ENCODE measurements at regions not wholly inside any gene's neighbourhood (a gene's known extent, or its start where the extent isn't known, plus 50 kb on each side); places are given as distances from the start of the nearest gene placed in this dataset.

DNA sequence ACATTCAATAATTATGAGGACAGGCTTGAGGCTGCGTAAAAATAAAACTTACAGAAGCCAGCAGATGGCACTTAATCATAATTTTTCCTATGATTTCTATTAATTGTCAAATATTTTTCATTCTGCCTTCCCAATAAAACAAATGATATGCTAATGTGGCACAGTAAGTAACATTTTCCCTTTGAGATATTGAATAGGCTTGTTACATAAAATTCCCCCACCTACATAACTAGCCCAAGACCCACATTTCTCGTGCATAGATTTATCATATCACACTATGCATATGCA is 55.4 kb upstream of the PTGFRN start:
- DNase-seq (ENCODE audit: low spot score) (no peak), ATAC-seq (ENCODE audit: insufficient number of reproducible peaks, low FRiP score, low read depth) (no peak)
- no peak overlapping the region for H3K27ac ChIP-seq
- no peak overlapping the region for H3K4me3 ChIP-seq
- no peaks in the 10 kb centered on the region for H3K27me3 ChIP-seq (replicated peaks; ENCODE audit: insufficient read depth)
- TF ChIP-seq, protein P1, sequence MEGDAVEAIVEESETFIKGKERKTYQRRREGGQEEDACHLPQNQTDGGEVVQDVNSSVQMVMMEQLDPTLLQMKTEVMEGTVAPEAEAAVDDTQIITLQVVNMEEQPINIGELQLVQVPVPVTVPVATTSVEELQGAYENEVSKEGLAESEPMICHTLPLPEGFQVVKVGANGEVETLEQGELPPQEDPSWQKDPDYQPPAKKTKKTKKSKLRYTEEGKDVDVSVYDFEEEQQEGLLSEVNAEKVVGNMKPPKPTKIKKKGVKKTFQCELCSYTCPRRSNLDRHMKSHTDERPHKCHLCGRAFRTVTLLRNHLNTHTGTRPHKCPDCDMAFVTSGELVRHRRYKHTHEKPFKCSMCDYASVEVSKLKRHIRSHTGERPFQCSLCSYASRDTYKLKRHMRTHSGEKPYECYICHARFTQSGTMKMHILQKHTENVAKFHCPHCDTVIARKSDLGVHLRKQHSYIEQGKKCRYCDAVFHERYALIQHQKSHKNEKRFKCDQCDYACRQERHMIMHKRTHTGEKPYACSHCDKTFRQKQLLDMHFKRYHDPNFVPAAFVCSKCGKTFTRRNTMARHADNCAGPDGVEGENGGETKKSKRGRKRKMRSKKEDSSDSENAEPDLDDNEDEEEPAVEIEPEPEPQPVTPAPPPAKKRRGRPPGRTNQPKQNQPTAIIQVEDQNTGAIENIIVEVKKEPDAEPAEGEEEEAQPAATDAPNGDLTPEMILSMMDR (IDR thresholded peaks at IDR 0.05) = no peak
- peaks cover 6 to 25% of the 10 kb centered on the region in 2 donors for H3K4me1 ChIP-seq (ENCODE audit: control insufficient read depth in 1 of 2, low read depth in 2 of 2)
- H3K9me3 ChIP-seq = no peaks in the 10 kb centered on the region
- H3K36me3 ChIP-seq = no peaks in the 10 kb centered on the region

DNA sequence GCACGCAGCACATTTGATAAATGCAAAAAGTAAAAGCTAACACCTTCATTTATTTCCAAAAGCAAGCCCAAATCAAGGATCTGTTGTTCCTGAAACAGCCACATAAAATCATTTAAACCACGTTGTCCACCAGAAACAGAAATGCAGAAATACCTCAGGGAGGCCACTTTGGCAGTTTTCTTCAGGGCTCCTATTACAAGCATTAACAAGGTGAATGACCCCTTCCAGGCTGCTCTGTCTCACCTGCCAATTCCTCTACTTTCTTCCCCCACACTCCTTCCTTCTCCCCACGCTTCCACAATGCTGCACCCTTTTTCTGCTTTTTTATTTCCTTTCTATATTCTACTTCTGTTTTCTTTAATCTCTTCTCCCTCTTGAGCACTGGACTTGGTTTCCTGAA is 55.0 kb upstream of the PTGFRN start:
- no peak overlapping the region for H3K4me3 ChIP-seq
- no peaks in the 10 kb centered on the region for H3K27me3 ChIP-seq (replicated peaks; ENCODE audit: insufficient read depth)
- H3K27ac ChIP-seq = peak overlapping the region; percentile 5 to 22
- no peaks in the 10 kb centered on the region for H3K36me3 ChIP-seq
- no peaks in the 10 kb centered on the region for H3K9me3 ChIP-seq
- ATAC-seq (ENCODE audit: insufficient number of reproducible peaks, low FRiP score, low read depth) (no peak), DNase-seq (ENCODE audit: low spot score) (no peak)
- TF ChIP-seq, protein P1 (IDR thresholded peaks at IDR 0.05) = no peak
- H3K4me1 ChIP-seq (ENCODE audit: control insufficient read depth in 1 of 2, low read depth in 2 of 2) = peaks cover 6 to 25% of the 10 kb centered on the region in 2 donors

DNA sequence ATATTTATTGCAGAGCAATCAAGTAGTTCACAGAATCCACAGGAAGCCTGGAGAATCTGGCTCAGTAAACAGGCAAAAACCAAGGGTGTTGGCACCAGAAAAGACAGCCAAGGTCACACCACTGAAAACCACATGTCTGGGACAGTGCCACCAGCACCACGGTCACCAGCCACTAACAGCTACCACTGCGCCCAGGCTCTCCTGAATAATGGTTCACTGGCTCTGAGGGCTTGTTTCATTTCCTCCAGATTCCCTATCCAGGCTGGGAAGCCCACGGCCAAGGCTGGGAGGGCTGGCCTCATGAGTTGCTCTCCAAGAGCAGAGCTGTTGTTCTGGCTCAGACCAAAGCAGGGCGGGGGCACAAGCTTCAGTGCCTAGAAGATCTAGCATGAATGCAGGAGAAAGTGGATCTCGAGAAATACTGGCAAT is 54.5 kb upstream of the PTGFRN start:
- Histone ChIP-seq H3K4me3 (peak overlapping the region; percentile 22), H3K27me3 (replicated peaks; ENCODE audit: insufficient read depth) (no peaks in the 10 kb centered on the region), H3K27ac (peak overlapping the region; percentile 5 to 22), H3K4me1 (ENCODE audit: control insufficient read depth in 1 of 2, low read depth in 2 of 2) (peaks cover 6 to 25% of the 10 kb centered on the region in 2 donors), H3K36me3 (no peaks in the 10 kb centered on the region), H3K9me3 (no peaks in the 10 kb centered on the region)
- no peak for DNase-seq (ENCODE audit: low spot score)
- TF ChIP-seq, protein P1 (IDR thresholded peaks at IDR 0.05) = no peak
- ATAC-seq (ENCODE audit: insufficient number of reproducible peaks, low FRiP score, low read depth) = no peak

DNA sequence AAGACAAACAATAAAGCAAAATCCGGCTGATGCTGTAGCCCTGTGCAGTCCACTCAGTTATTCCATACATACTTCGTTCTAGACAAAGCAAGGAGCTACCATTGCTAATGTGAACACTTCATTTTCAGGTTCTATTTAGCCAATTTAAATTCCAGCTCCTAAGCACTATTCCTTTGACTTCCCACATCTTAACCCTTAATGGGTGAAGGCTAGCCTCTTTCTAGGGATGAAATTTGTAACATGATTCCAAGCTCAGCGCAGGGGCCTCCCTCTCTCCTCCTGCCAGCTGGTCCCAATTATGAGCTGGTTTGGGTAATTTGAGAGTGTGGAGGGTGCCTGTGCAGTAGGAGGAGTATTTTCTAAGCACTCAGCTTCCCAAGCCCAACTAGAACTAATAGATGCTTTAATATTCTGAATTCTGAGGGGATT is 53.9 kb upstream of the PTGFRN start:
- TF ChIP-seq, protein P1 (IDR thresholded peaks at IDR 0.05) = no peak
- ATAC-seq (ENCODE audit: insufficient number of reproducible peaks, low FRiP score, low read depth) (no peak), DNase-seq (ENCODE audit: low spot score) (no peak)
- Histone ChIP-seq H3K27ac (no peak overlapping the region), H3K4me3 (no peak overlapping the region), H3K9me3 (no peaks in the 10 kb centered on the region), H3K27me3 (replicated peaks; ENCODE audit: insufficient read depth) (no peaks in the 10 kb centered on the region), H3K36me3 (no peaks in the 10 kb centered on the region), H3K4me1 (ENCODE audit: control insufficient read depth in 1 of 2, low read depth in 2 of 2) (peaks cover 6 to 25% of the 10 kb centered on the region in 2 donors)

DNA sequence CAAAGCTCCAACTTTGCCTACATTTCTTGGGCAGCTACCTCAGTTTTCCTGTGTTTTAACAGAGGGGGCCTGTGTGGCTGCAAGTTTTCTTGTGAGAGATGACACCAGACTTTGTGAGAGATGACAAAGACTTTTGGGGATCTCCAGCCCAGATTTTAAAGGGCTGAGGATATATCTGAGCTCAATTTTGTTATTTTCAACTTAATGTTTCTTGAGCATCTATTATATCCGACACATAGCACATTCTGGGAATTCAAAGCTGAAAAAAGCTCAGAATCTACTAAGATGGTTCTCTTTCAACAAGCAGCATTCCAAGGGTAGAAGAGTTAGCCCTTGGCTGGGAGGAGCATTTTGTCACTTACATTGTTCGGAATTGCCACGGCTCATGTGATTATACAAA is 53.4 kb upstream of the PTGFRN start:
- TF ChIP-seq, protein P1 (IDR thresholded peaks at IDR 0.05) = no peak
- H3K27ac ChIP-seq = no peak overlapping the region
- no peak for ATAC-seq (ENCODE audit: insufficient number of reproducible peaks, low FRiP score, low read depth)

More for the DNA sequence above, 53.4 kb upstream of the PTGFRN start:
- H3K4me1 ChIP-seq (ENCODE audit: control insufficient read depth in 1 of 2, low read depth in 2 of 2) = peaks cover 6 to 25% of the 10 kb centered on the region in 2 donors
- H3K4me3 ChIP-seq = no peak overlapping the region
- no peaks in the 10 kb centered on the region for H3K36me3 ChIP-seq
- DNase-seq (ENCODE audit: low spot score) = no peak
- no peaks in the 10 kb centered on the region for H3K9me3 ChIP-seq
- no peaks in the 10 kb centered on the region for H3K27me3 ChIP-seq (replicated peaks; ENCODE audit: insufficient read depth)
